ENCODE measurements at regions not wholly inside any gene's neighbourhood (a gene's known extent, or its start where the extent isn't known, plus 50 kb on each side); places are given as distances from the start of the nearest gene placed in this dataset.
"Not testable (repeated sequence)": the region's sequence is repeated elsewhere in the genome, so short reads cannot be mapped to it uniquely, and the experiment has no call there.

DNA sequence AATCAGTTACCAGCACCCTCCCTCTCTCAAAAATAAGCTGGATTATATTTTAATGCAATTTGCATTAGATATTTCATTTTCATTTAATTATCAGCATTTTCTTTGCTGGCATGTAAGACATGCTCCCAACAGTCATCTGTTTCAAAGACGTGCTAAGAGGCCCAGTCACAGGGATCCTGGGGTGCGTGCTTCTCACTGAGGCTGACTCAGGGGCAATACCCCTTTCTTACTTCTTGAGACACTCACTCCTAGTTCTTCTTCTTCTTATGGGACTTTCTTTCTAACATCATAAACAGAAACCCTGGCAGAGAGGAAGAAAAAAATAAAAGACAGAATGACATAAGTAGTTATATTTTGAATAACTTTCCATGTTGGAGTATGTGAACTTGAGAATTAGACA lies 372.1 kb upstream of the MEX3C start:
- H3K27me3 ChIP-seq (ENCODE audit: control insufficient read depth, insufficient read depth, low read length), result no peaks in the 10 kb centered on the region
- H3K4me3 ChIP-seq (ENCODE audit: low read length), result no peak overlapping the region
- H3K9me3 ChIP-seq (replicated peaks; ENCODE audit: low read length), result no peaks in the 10 kb centered on the region

DNA sequence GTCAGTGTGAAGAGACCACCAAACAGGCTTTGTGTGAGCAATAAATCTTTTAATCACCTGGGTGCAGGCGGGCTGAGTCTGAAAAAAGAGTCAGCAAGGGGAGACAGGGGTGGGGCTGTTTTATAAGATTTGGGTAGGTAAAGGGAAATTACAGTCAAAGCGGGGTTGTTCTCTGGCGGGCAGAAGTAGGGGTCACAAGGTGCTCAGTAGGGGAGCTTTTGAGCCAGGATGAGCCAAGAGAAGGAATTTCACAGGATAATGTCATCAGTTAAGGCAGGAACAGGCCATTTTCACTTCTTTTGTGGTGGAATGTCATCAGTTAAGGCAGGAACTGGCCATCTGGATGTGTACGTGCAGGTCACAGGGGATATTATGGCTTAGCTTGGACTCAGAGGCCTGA lies 372.6 kb upstream of the MEX3C start:
- not testable (repeated sequence) for H3K9me3 ChIP-seq (replicated peaks; ENCODE audit: low read length); H3K27me3 ChIP-seq (ENCODE audit: control insufficient read depth, insufficient read depth, low read length)

More for the DNA sequence above, 372.1 kb upstream of the MEX3C start:
- H3K9ac ChIP-seq (ENCODE audit: low read depth, low read length), result no peak overlapping the region
- no peak overlapping the region for H3K4me2 ChIP-seq (ENCODE audit: low read length)
- H3K4me1 ChIP-seq (ENCODE audit: control insufficient read depth, insufficient read depth, low read length), result no peaks in the 10 kb centered on the region
- H3K36me3 ChIP-seq (ENCODE audit: insufficient read depth, low read length), result no peaks in the 10 kb centered on the region

DNA sequence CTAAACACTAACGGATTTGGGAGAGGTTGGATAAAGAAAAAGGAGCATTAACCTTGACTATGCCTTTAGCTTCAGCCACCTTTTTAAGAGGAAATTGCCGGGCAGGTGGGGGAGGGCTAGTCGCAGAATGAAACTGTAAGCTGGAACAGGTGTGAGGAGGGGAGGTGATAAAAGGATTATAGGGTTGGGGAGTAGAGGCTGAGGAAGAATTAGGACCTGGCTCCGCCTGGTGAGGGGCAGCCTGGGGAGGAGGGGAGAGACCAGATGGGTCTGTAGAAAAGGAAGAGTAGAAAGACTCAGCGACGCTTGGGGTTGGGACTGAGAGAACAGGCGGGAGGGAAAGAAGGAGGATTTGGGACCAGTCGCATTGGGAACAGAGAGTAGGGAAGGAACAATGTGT lies 376.4 kb upstream of the MEX3C start:
- H3K9me3 ChIP-seq (replicated peaks; ENCODE audit: low read length); H3K27me3 ChIP-seq (ENCODE audit: control insufficient read depth, insufficient read depth, low read length); H3K36me3 ChIP-seq (ENCODE audit: insufficient read depth, low read length); H3K4me2 ChIP-seq (ENCODE audit: low read length); H3K4me1 ChIP-seq (ENCODE audit: control insufficient read depth, insufficient read depth, low read length); H3K9ac ChIP-seq (ENCODE audit: low read depth, low read length); H3K4me3 ChIP-seq (ENCODE audit: low read length): not testable (repeated sequence)

More for the DNA sequence above, 372.6 kb upstream of the MEX3C start:
- not testable (repeated sequence) for H3K9ac ChIP-seq (ENCODE audit: low read depth, low read length); H3K4me3 ChIP-seq (ENCODE audit: low read length); H3K4me1 ChIP-seq (ENCODE audit: control insufficient read depth, insufficient read depth, low read length); H3K36me3 ChIP-seq (ENCODE audit: insufficient read depth, low read length); H3K4me2 ChIP-seq (ENCODE audit: low read length)

DNA sequence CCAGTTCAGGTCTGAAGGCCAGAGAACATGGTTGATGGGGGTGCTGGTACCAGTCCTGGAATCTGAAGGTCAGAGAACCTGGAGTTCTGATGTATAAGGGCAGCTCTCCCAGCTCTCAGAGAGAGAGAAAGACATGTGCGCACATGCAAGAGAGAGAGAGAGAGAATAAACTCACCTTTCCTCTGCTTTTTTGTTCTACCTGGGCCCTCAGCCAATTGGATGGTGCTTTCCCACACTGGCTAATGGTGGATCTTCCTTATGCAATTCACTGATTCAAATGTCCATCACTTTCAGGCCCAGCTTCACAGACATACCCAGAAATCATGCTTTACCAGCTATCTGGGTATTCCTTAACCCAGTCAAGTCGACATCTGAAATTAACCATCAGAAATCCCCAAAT lies 377.7 kb upstream of the MEX3C start:
- H3K4me2 ChIP-seq (ENCODE audit: low read length), result no peak overlapping the region
- no peaks in the 10 kb centered on the region for H3K36me3 ChIP-seq (ENCODE audit: insufficient read depth, low read length)
- H3K4me3 ChIP-seq (ENCODE audit: low read length), result no peak overlapping the region
- H3K4me1 ChIP-seq (ENCODE audit: control insufficient read depth, insufficient read depth, low read length), result no peaks in the 10 kb centered on the region
- H3K9me3 ChIP-seq (replicated peaks; ENCODE audit: low read length), result no peaks in the 10 kb centered on the region
- H3K9ac ChIP-seq (ENCODE audit: low read depth, low read length), result no peak overlapping the region
- H3K27me3 ChIP-seq (ENCODE audit: control insufficient read depth, insufficient read depth, low read length), result no peaks in the 10 kb centered on the region

DNA sequence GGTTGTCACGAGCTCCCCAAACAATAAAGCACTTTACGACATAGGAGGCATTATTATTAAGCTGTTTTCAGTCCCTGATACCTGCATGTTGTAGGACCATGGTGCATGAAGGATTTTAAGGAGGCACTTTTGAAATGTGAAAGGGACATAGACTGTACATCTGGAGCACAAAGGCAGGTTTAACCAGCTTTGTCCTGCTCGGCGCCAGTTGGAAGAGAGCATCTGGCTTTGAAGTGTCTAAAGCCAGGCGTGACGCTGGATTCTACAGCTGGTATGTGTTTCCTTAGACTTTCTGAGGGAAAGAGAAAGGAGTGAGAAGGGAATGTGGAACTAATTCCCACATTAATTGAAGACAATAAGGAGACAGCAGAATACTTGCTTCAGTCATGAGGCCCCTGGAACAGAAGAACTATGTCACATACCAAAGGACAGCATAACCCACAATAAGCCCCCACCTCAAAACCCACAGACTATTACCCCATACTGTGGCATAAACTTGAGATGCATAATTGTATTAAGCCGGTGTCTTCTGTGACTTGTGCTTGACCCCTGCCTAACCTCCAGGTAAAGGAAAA lies 381.0 kb upstream of the MEX3C start:
- H3K36me3 ChIP-seq (ENCODE audit: insufficient read depth, low read length), result no peaks in the 10 kb centered on the region
- H3K27me3 ChIP-seq (ENCODE audit: control insufficient read depth, insufficient read depth, low read length), result no peaks in the 10 kb centered on the region
- no peak overlapping the region for H3K4me3 ChIP-seq (ENCODE audit: low read length)
- no peak overlapping the region for H3K4me2 ChIP-seq (ENCODE audit: low read length)
- no peaks in the 10 kb centered on the region for H3K4me1 ChIP-seq (ENCODE audit: control insufficient read depth, insufficient read depth, low read length)
- no peaks in the 10 kb centered on the region for H3K9me3 ChIP-seq (replicated peaks; ENCODE audit: low read length)
- no peak overlapping the region for H3K9ac ChIP-seq (ENCODE audit: low read depth, low read length)

DNA sequence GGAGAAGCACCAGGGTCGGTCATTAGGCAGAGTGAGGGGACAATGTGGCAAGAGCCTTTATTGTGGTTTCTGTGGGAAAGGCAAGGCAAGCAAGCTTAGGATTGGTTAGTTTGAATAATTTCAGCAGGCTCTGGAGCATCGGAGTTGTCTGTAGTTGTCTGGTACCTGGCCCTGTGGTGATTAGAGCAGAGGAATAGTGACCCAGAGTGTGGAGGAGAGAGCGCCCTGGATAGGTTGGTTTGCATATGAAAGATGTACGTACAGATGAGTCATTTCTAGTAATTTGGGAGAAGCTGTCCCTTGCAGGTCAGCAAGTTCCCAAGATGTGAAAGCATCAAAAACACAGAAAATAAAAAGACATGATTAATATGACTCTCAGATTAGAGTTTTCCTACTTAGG lies 383.1 kb upstream of the MEX3C start:
- Histone ChIP-seq H3K9me3 (replicated peaks; ENCODE audit: low read length) (no peaks in the 10 kb centered on the region), H3K36me3 (ENCODE audit: insufficient read depth, low read length) (no peaks in the 10 kb centered on the region), H3K4me1 (ENCODE audit: control insufficient read depth, insufficient read depth, low read length) (no peaks in the 10 kb centered on the region), H3K9ac (ENCODE audit: low read depth, low read length) (no peak overlapping the region), H3K27me3 (ENCODE audit: control insufficient read depth, insufficient read depth, low read length) (no peaks in the 10 kb centered on the region), H3K4me3 (ENCODE audit: low read length) (no peak overlapping the region), H3K4me2 (ENCODE audit: low read length) (no peak overlapping the region)

DNA sequence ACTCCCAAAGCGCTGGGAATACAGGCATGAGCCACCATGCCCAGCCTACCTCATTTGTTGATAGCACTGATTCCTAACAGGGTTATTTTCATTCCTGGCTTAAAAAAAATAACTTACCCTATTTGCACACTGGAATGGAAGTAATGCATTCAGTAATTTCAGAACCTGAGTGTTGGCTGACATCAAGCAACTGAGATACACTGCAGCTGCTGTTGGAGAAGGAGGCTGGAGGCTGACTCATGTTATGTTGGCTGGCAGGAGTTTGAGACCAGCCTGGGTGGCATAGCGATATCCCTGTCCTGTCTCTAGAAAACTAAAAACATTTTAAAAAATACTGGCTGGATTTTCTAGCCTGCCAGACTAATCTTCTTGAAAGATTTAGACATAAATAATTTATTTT lies 385.1 kb upstream of the MEX3C start:
- Histone ChIP-seq H3K9ac (ENCODE audit: low read depth, low read length) (no peak overlapping the region), H3K9me3 (replicated peaks; ENCODE audit: low read length) (no peaks in the 10 kb centered on the region), H3K27me3 (ENCODE audit: control insufficient read depth, insufficient read depth, low read length) (no peaks in the 10 kb centered on the region), H3K4me3 (ENCODE audit: low read length) (no peak overlapping the region), H3K4me2 (ENCODE audit: low read length) (no peak overlapping the region), H3K4me1 (ENCODE audit: control insufficient read depth, insufficient read depth, low read length) (no peaks in the 10 kb centered on the region), H3K36me3 (ENCODE audit: insufficient read depth, low read length) (no peaks in the 10 kb centered on the region)

DNA sequence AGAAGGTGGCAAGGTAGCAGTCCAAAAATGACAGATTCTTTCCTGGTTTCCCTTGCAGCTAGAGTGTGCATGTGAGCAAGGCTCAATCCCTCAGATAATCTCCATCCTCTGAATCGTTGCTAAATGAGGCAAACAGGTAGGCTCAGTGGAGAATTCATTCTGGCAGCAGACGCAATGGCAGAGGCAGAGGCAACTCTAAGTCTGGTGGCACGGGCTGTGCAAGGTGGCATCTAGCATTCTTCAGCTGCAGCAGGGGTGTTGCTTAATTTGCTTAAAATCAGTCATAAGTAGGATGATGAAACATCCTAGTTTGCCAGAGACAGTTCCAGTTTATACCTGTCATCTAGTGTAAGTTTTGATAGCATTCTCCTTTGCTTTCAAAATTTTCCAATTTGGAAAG lies 391.1 kb upstream of the MEX3C start:
- H3K4me1 ChIP-seq (ENCODE audit: control insufficient read depth, insufficient read depth, low read length), result no peaks in the 10 kb centered on the region
- H3K27me3 ChIP-seq (ENCODE audit: control insufficient read depth, insufficient read depth, low read length), result no peaks in the 10 kb centered on the region
- no peak overlapping the region for H3K4me2 ChIP-seq (ENCODE audit: low read length)
- no peak overlapping the region for H3K9ac ChIP-seq (ENCODE audit: low read depth, low read length)
- H3K36me3 ChIP-seq (ENCODE audit: insufficient read depth, low read length), result no peaks in the 10 kb centered on the region
- no peaks in the 10 kb centered on the region for H3K9me3 ChIP-seq (replicated peaks; ENCODE audit: low read length)
- no peak overlapping the region for H3K4me3 ChIP-seq (ENCODE audit: low read length)

DNA sequence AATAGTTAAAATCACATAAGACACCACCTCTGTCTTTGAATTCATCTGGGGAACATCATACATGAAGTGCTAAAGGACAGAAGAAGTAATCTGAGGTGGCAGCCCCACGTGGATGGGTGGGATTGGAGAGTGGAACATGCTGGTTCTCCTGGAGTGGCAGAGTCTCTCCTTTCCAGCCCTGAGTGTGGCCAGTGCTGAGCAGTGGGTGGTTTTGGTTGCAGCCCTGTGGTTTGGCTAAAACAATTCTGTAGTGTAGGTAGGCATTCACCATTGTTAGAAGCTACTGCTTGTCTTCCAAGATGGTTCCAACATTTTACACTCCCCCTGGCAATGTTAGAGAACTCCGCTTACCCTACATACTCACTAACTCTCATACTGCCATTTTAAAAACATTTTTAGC lies 396.4 kb upstream of the MEX3C start:
- no peak overlapping the region for H3K4me2 ChIP-seq (ENCODE audit: low read length)
- no peaks in the 10 kb centered on the region for H3K27me3 ChIP-seq (ENCODE audit: control insufficient read depth, insufficient read depth, low read length)
- no peak overlapping the region for H3K4me3 ChIP-seq (ENCODE audit: low read length)
- no peaks in the 10 kb centered on the region for H3K4me1 ChIP-seq (ENCODE audit: control insufficient read depth, insufficient read depth, low read length)
- H3K9me3 ChIP-seq (replicated peaks; ENCODE audit: low read length), result no peaks in the 10 kb centered on the region
- no peaks in the 10 kb centered on the region for H3K36me3 ChIP-seq (ENCODE audit: insufficient read depth, low read length)
- no peak overlapping the region for H3K9ac ChIP-seq (ENCODE audit: low read depth, low read length)

DNA sequence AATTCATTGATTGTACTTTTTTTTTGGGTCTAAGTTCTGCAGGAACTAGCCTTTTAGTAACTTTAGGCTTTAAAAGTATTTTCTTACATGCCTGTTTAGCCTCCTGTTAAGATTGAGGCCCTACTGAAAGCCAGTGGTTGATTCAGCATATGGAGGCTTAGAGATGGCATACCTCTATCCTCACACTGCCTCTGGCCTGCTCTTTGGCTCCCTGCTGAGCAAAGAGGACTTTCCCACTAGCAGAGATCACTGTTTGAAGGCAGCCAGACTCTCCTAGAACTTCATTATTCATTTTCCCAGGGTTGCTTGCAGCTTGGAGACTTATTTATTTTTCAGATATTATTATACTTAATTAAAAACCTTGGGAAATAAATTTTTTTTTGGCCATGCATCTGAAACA lies 405.6 kb upstream of the MEX3C start:
- Histone ChIP-seq H3K4me2 (ENCODE audit: low read length) (no peak overlapping the region), H3K4me1 (ENCODE audit: control insufficient read depth, insufficient read depth, low read length) (no peaks in the 10 kb centered on the region), H3K27me3 (ENCODE audit: control insufficient read depth, insufficient read depth, low read length) (no peaks in the 10 kb centered on the region), H3K9me3 (replicated peaks; ENCODE audit: low read length) (no peaks in the 10 kb centered on the region), H3K36me3 (ENCODE audit: insufficient read depth, low read length) (no peaks in the 10 kb centered on the region), H3K9ac (ENCODE audit: low read depth, low read length) (no peak overlapping the region), H3K4me3 (ENCODE audit: low read length) (no peak overlapping the region)

DNA sequence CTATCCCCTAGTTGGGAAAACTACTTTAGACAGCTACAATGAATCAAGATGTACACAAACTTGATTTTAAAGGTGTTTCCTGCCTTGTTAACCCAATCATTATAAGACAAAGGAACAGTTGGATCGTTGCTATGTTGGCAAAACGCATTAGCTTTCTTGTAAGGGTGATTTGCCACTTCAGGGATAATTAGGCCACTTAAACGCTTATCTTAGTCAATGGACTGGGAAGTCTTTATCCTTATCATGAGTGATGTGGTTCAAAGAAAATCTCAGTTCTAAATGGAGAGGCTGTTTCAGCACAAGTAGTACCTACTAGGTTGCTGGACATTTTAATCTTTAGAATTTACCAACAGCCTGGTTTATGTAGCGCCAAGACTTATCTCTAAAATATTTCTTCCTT lies 406.1 kb upstream of the MEX3C start:
- Histone ChIP-seq H3K4me3 (ENCODE audit: low read length) (no peak overlapping the region), H3K9me3 (replicated peaks; ENCODE audit: low read length) (no peaks in the 10 kb centered on the region), H3K36me3 (ENCODE audit: insufficient read depth, low read length) (no peaks in the 10 kb centered on the region), H3K9ac (ENCODE audit: low read depth, low read length) (no peak overlapping the region), H3K27me3 (ENCODE audit: control insufficient read depth, insufficient read depth, low read length) (no peaks in the 10 kb centered on the region), H3K4me1 (ENCODE audit: control insufficient read depth, insufficient read depth, low read length) (no peaks in the 10 kb centered on the region), H3K4me2 (ENCODE audit: low read length) (no peak overlapping the region)

DNA sequence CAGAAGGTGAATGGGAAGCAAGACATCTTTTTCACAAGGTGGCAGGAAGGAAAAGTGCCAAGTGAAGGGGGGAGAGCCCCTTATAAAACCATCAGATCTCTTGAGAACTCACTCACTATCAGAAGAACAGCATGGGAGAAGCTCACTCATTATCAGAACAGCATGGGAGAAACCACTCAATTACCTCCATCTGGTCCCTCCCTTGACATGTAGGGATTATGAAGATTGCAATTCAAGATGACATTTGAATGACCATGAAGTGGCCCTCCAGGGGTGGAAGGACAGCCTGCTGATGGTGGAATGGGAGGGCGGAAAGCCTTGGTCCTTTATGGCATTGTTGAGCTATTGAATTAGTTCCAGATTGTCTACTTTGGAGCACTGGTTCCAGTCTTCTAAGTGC lies 413.0 kb upstream of the MEX3C start:
- Histone ChIP-seq H3K9me3 (replicated peaks; ENCODE audit: low read length) (no peaks in the 10 kb centered on the region), H3K4me1 (ENCODE audit: control insufficient read depth, insufficient read depth, low read length) (no peaks in the 10 kb centered on the region), H3K4me2 (ENCODE audit: low read length) (no peak overlapping the region), H3K4me3 (ENCODE audit: low read length) (no peak overlapping the region), H3K9ac (ENCODE audit: low read depth, low read length) (no peak overlapping the region), H3K27me3 (ENCODE audit: control insufficient read depth, insufficient read depth, low read length) (no peaks in the 10 kb centered on the region), H3K36me3 (ENCODE audit: insufficient read depth, low read length) (no peaks in the 10 kb centered on the region)
